ENCODE measurements at regions not wholly inside any gene's neighbourhood (a gene's known extent, or its start where the extent isn't known, plus 50 kb on each side); places are given as distances from the start of the nearest gene placed in this dataset.

GRCh38 chr4:58738375-58738774 is 1628.2 kb upstream of the IGFBP7 start:
- no peaks in the 10 kb centered on the region for H3K36me3 ChIP-seq (ENCODE audit: control insufficient read depth, low read length)
- H3K4me3 ChIP-seq (ENCODE audit: low read length), result no peak overlapping the region
- H3K4me2 ChIP-seq (ENCODE audit: low read length), result no peak overlapping the region
- TF ChIP-seq EZH2phosphoT487 (IDR thresholded peaks at IDR 0.05; ENCODE audit: borderline replicate concordance, low read length), result no peak
- TF ChIP-seq, protein P1, sequence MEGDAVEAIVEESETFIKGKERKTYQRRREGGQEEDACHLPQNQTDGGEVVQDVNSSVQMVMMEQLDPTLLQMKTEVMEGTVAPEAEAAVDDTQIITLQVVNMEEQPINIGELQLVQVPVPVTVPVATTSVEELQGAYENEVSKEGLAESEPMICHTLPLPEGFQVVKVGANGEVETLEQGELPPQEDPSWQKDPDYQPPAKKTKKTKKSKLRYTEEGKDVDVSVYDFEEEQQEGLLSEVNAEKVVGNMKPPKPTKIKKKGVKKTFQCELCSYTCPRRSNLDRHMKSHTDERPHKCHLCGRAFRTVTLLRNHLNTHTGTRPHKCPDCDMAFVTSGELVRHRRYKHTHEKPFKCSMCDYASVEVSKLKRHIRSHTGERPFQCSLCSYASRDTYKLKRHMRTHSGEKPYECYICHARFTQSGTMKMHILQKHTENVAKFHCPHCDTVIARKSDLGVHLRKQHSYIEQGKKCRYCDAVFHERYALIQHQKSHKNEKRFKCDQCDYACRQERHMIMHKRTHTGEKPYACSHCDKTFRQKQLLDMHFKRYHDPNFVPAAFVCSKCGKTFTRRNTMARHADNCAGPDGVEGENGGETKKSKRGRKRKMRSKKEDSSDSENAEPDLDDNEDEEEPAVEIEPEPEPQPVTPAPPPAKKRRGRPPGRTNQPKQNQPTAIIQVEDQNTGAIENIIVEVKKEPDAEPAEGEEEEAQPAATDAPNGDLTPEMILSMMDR (IDR thresholded peaks at IDR 0.05; ENCODE audit: low read depth, low read length, poor library complexity, severe bottlenecking), result no peak
- no peaks in the 10 kb centered on the region for H3K4me1 ChIP-seq (ENCODE audit: control insufficient read depth, low read length)
- H3K9me2 ChIP-seq (replicated peaks; ENCODE audit: control insufficient read depth, low read length), result no peaks in the 10 kb centered on the region
- no peaks in the 10 kb centered on the region for H4K20me1 ChIP-seq (ENCODE audit: control insufficient read depth, insufficient read depth, low read depth, low read length)
- no peaks in the 10 kb centered on the region for H3K27me3 ChIP-seq (ENCODE audit: control insufficient read depth, low read length)
- no peaks in the 10 kb centered on the region for H3K79me2 ChIP-seq (ENCODE audit: control insufficient read depth, low read length)
- no peaks in the 10 kb centered on the region for H3K9me3 ChIP-seq (ENCODE audit: control insufficient read depth, insufficient read depth, low read length)
- no peak overlapping the region for H3K27ac ChIP-seq (ENCODE audit: low read depth, low read length)
- H3F3A ChIP-seq (ENCODE audit: control insufficient read depth, insufficient read depth), result no peaks in the 10 kb centered on the region

DNA sequence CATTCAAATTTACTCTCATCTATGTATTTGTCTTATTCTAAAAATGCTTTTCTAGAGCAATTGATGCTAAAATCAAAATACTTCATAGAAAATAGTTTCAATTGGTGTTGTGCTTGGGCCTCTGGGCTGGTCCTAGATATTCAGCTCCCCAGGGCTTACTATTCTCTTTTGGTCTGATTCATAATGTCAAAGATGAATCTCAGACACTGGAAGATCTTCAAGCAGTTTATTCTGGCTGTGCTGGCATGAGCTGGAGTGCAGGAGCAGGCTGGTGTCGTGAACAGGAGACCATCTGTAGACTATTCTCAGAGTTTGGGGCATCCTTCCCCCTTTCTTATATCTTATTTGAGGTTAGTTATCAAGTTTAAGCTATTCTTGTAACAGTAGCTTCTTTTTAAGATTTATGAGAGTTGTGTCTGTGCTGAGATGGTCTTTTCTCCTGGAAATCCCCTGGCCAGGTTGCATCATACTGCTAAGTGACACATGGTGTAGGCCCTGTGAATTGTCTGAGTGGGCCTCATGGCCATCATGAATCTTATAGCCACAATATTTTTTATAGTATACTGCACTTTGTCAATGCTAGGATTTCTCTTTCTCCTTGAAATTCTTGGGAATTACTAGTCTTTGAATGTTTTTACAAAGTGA is 1624.0 kb upstream of the IGFBP7 start:
- Histone ChIP-seq H3K79me2 (ENCODE audit: control insufficient read depth, low read length) (no peaks in the 10 kb centered on the region), H3K9me2 (replicated peaks; ENCODE audit: control insufficient read depth, low read length) (no peaks in the 10 kb centered on the region), H3K27me3 (ENCODE audit: control insufficient read depth, low read length) (no peaks in the 10 kb centered on the region), H4K20me1 (ENCODE audit: control insufficient read depth, insufficient read depth, low read depth, low read length) (no peaks in the 10 kb centered on the region), H3F3A (ENCODE audit: control insufficient read depth, insufficient read depth) (no peaks in the 10 kb centered on the region), H3K9me3 (ENCODE audit: control insufficient read depth, insufficient read depth, low read length) (no peaks in the 10 kb centered on the region), H3K27ac (ENCODE audit: low read depth, low read length) (no peak overlapping the region), H3K4me1 (ENCODE audit: control insufficient read depth, low read length) (no peaks in the 10 kb centered on the region), H3K36me3 (ENCODE audit: control insufficient read depth, low read length) (no peaks in the 10 kb centered on the region), H3K4me3 (ENCODE audit: low read length) (no peak overlapping the region), H3K4me2 (ENCODE audit: low read length) (no peak overlapping the region)
- TF ChIP-seq EZH2phosphoT487 (IDR thresholded peaks at IDR 0.05; ENCODE audit: borderline replicate concordance, low read length), result no peak
- TF ChIP-seq, protein P1 (IDR thresholded peaks at IDR 0.05; ENCODE audit: low read depth, low read length, poor library complexity, severe bottlenecking), result no peak

- no peaks in the 10 kb centered on the region for H3K4me1 ChIP-seq (ENCODE audit: control insufficient read depth, low read length)
- no peaks in the 10 kb centered on the region for H3K27me3 ChIP-seq (ENCODE audit: control insufficient read depth, low read length)
- no peak overlapping the region for H3K4me3 ChIP-seq (ENCODE audit: low read length)
- no peaks in the 10 kb centered on the region for H3K9me2 ChIP-seq (replicated peaks; ENCODE audit: control insufficient read depth, low read length)
- no peaks in the 10 kb centered on the region for H3F3A ChIP-seq (ENCODE audit: control insufficient read depth, insufficient read depth)
- no peaks in the 10 kb centered on the region for H3K79me2 ChIP-seq (ENCODE audit: control insufficient read depth, low read length)
- no peaks in the 10 kb centered on the region for H4K20me1 ChIP-seq (ENCODE audit: control insufficient read depth, insufficient read depth, low read depth, low read length)
- no peak for TF ChIP-seq EZH2phosphoT487 (IDR thresholded peaks at IDR 0.05; ENCODE audit: borderline replicate concordance, low read length)
- TF ChIP-seq, protein P1 (IDR thresholded peaks at IDR 0.05; ENCODE audit: low read depth, low read length, poor library complexity, severe bottlenecking), result no peak
- H3K27ac ChIP-seq (ENCODE audit: low read depth, low read length), result no peak overlapping the region
- no peak overlapping the region for H3K4me2 ChIP-seq (ENCODE audit: low read length)
- H3K9me3 ChIP-seq (ENCODE audit: control insufficient read depth, insufficient read depth, low read length), result no peaks in the 10 kb centered on the region
- no peaks in the 10 kb centered on the region for H3K36me3 ChIP-seq (ENCODE audit: control insufficient read depth, low read length)
These were observed 1622.8 kb upstream of the IGFBP7 start for GRCh38 chr4:58732973-58733372.

Data from DOHH2 (cell line).